H9 (cell line): ENCODE measurements at regions not wholly inside any gene's neighbourhood (a gene's known extent, or its start where the extent isn't known, plus 50 kb on each side); places are given as distances from the start of the nearest gene placed in this dataset.

ENCODE experiments used
- DNase-seq: peaks from one replicate; pipeline ENCODE4 v3.0.0-alpha.2; 2017
- H2AFZ ChIP-seq: one replicate; pipeline ENCODE4 v1.6.1; 2013; ENCODE audit warnings: mild to moderate bottlenecking, low read length, control low read depth, moderate library complexity
- H2AK5ac ChIP-seq: 2 replicates; pipeline ENCODE4 v1.6.1; 2013; ENCODE audit warnings: low read length, control low read depth, mixed read lengths; ENCODE audit not compliant: insufficient read length
- H2BK120ac ChIP-seq: one replicate; pipeline ENCODE4 v1.6.1; 2013; ENCODE audit warnings: low read depth, mild to moderate bottlenecking, low read length, control low read depth, inconsistent platforms; ENCODE audit not compliant: poor library complexity, severe bottlenecking
- H2BK12ac ChIP-seq: 2 replicates; pipeline ENCODE4 v1.6.1; 2013; ENCODE audit warnings: low read length, control low read depth, mixed read lengths, low read depth; ENCODE audit not compliant: insufficient read length
- H2BK15ac ChIP-seq: 2 replicates; pipeline ENCODE4 v1.6.1; 2013; ENCODE audit warnings: low read depth, low read length, control low read depth
- H2BK20ac ChIP-seq: one replicate; pipeline ENCODE4 v1.6.1; 2013; ENCODE audit warnings: low read depth, mild to moderate bottlenecking, low read length, control low read depth, inconsistent platforms; ENCODE audit not compliant: poor library complexity, severe bottlenecking
- H2BK5ac ChIP-seq: 2 replicates; pipeline ENCODE4 v1.6.1; 2013; ENCODE audit warnings: low read length, control low read depth, mixed read lengths; ENCODE audit not compliant: insufficient read length
- H3K14ac ChIP-seq: 2 replicates; pipeline ENCODE4 v1.6.1; 2013; ENCODE audit warnings: low read length, control low read depth; ENCODE audit not compliant: insufficient read depth
- H3K18ac ChIP-seq: 2 replicates; pipeline ENCODE4 v1.6.1; 2013; ENCODE audit warnings: low read depth, mild to moderate bottlenecking, mixed read lengths, low read length, control low read depth; ENCODE audit not compliant: insufficient read length
- H3K23ac ChIP-seq: 2 replicates; pipeline ENCODE4 v1.6.1; 2013; ENCODE audit warnings: low read length, control low read depth, mixed read lengths, low read depth; ENCODE audit not compliant: insufficient read length
- H3K23me2 ChIP-seq: 2 replicates; pipeline ENCODE4 v1.6.1; 2013; ENCODE audit warnings: low read depth, mild to moderate bottlenecking, mixed read lengths, low read length, control low read depth; ENCODE audit not compliant: insufficient read length, poor library complexity, severe bottlenecking
- H3K27ac ChIP-seq: 2 replicates; pipeline ENCODE4 v1.5.1; 2013; ENCODE audit warnings: low read length, control low read depth, mixed read lengths, low read depth; ENCODE audit not compliant: insufficient read length
- H3K27me3 ChIP-seq: 2 replicates; pipeline ENCODE4 v1.6.1; 2013; ENCODE audit warnings: low read length, control low read depth, inconsistent platforms; ENCODE audit not compliant: insufficient read depth
- H3K4ac ChIP-seq: 2 replicates; pipeline ENCODE4 v1.6.1; 2013; ENCODE audit warnings: low read depth, mild to moderate bottlenecking, control low read depth, inconsistent platforms, low read length, moderate library complexity
- H3K4me1 ChIP-seq: 2 replicates; pipeline ENCODE4 v1.6.1; 2013; ENCODE audit warnings: low read length, control low read depth, inconsistent platforms; ENCODE audit not compliant: insufficient read depth
- H3K4me2 ChIP-seq: 2 replicates; pipeline ENCODE4 v1.6.1; 2013; ENCODE audit warnings: low read length, control low read depth, mixed read lengths; ENCODE audit not compliant: insufficient read length, insufficient read depth
- H3K56ac ChIP-seq: 2 replicates; pipeline ENCODE4 v1.6.1; 2013; ENCODE audit warnings: low read depth, mild to moderate bottlenecking, mixed read lengths, low read length, control low read depth; ENCODE audit not compliant: insufficient read length
- H3K79me1 ChIP-seq: 2 replicates; pipeline ENCODE4 v1.6.1; 2013; ENCODE audit warnings: low read depth, mild to moderate bottlenecking, moderate library complexity, low read length, control low read depth, inconsistent platforms; ENCODE audit not compliant: insufficient read depth, poor library complexity, severe bottlenecking
- H3K79me2 ChIP-seq: 2 replicates; pipeline ENCODE4 v1.6.1; 2013; ENCODE audit warnings: low read length, control low read depth, inconsistent platforms; ENCODE audit not compliant: insufficient read depth
- H3K9ac ChIP-seq: 2 replicates; pipeline ENCODE4 v1.6.1; 2013; ENCODE audit warnings: low read length, control low read depth, mixed read lengths; ENCODE audit not compliant: insufficient read length; ENCODE audit errors: extremely low read depth
- H3K9me3 ChIP-seq: one replicate; pipeline ENCODE4 v1.6.1; 2013; ENCODE audit warnings: low read depth, low read length, inconsistent platforms; ENCODE audit not compliant: control insufficient read depth
- H3T11ph ChIP-seq: one replicate; pipeline ENCODE4 v1.6.1; 2013; ENCODE audit warnings: mild to moderate bottlenecking, low read length, control low read depth, inconsistent platforms
- H4K20me1 ChIP-seq: one replicate; pipeline ENCODE4 v1.6.1; 2013; ENCODE audit not compliant: control insufficient read depth, insufficient read length, insufficient read depth
- H4K5ac ChIP-seq: 2 replicates; pipeline ENCODE4 v1.6.1; 2013; ENCODE audit warnings: low read depth, mild to moderate bottlenecking, mixed read lengths, low read length, control low read depth; ENCODE audit not compliant: insufficient read length
- H4K8ac ChIP-seq: replicated peaks from 2 replicates; pipeline ENCODE4 v1.6.1; 2013; ENCODE audit warnings: low read length, control low read depth, mixed read lengths, low read depth; ENCODE audit not compliant: insufficient read length
- H4K91ac ChIP-seq: 2 replicates; pipeline ENCODE4 v1.6.1; 2013; ENCODE audit warnings: low read depth, mild to moderate bottlenecking, moderate library complexity, mixed read lengths, low read length, control low read depth; ENCODE audit not compliant: insufficient read length
- H3K27ac Mint-ChIP-seq, 3 experiments: 2 replicates in 2 of 3; 3 replicates in 1 of 3; pipeline ENCODE4 v1.8.0; 2020 to 2021; ENCODE audit warnings: mixed read lengths in 3 of 3, mild to moderate bottlenecking in 1 of 3, moderate library complexity in 1 of 3
- H3K27me3 Mint-ChIP-seq: 2 replicates; pipeline ENCODE4 v1.8.0; 2021; ENCODE audit warnings: low read depth, mild to moderate bottlenecking, moderate library complexity, mixed read lengths
- H3K36me3 Mint-ChIP-seq, 3 experiments: 2 replicates in 2 of 3; 3 replicates in 1 of 3; pipeline ENCODE4 v1.8.0; 2020 to 2021; ENCODE audit warnings: low read depth in 3 of 3, mixed read lengths in 3 of 3; ENCODE audit not compliant: insufficient read depth in 1 of 3
- H3K4me1 Mint-ChIP-seq, 2 experiments: 2 replicates each; pipeline ENCODE4 v1.8.0; 2020; ENCODE audit warnings: mixed read lengths in 2 of 2
- H3K4me3 Mint-ChIP-seq, 2 experiments: 2 replicates in 1 of 2; 3 replicates in 1 of 2; pipeline ENCODE4 v1.8.0; 2020 to 2021; ENCODE audit warnings: mild to moderate bottlenecking in 2 of 2, mixed read lengths in 2 of 2, moderate library complexity in 1 of 2
- H3K9me3 Mint-ChIP-seq, 2 experiments: 2 replicates in 1 of 2; 3 replicates in 1 of 2; pipeline ENCODE4 v1.8.0; 2020; ENCODE audit warnings: mild to moderate bottlenecking in 2 of 2, mixed read lengths in 2 of 2, moderate library complexity in 1 of 2
- CTCF ChIP-seq: fragments of 200-600 bp; sonication (generic); conservative IDR thresholded peaks from 3 replicates; pipeline ENCODE4 v1.8.0; 2021; ENCODE audit warnings: antibody characterized with exemption, mild to moderate bottlenecking

DNA sequence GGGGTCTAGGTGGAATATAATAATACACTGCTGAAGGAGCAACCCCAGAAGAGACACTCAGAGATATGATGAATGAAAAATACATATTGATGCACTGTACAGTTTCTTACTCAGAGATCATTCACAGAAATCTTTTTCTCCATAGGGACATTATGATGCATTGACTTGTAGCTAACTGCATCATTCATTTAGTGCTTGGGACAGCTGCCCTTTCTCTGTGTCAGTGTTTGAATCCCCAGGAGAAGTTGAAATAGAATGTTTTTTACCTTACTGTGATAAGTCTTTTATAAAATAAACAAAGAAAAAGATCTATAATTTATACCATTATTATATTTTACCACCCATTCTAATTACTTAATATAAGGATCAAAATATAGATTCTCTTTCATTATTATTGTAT lies 91.7 kb upstream of the DSEL start:
- no peak overlapping the region for H3K18ac ChIP-seq
- H3K27ac ChIP-seq, result no peak overlapping the region
- Mint-ChIP-seq H3K27ac (no peak overlapping the region), H3K27me3 (no peaks in the 10 kb centered on the region), H3K9me3 (peaks cover 11 to 15% of the 10 kb centered on the region in 2 experiments), H3K36me3 (peaks cover 7 to 22% (median 11%) of the 10 kb centered on the region in 3 experiments), H3K4me1 (peaks cover 13 to 14% of the 10 kb centered on the region in 2 experiments), H3K4me3 (no peak overlapping the region)
- H3K79me2 ChIP-seq, result no peaks in the 10 kb centered on the region
- no peak for TF ChIP-seq CTCF
- H3T11ph ChIP-seq, result no peak overlapping the region
- H3K23ac ChIP-seq, result no peak overlapping the region
- H3K9me3 ChIP-seq, result peaks cover 5% of the 10 kb centered on the region
- no peaks in the 10 kb centered on the region for H3K27me3 ChIP-seq
- no peak overlapping the region for H4K91ac ChIP-seq
- no peak overlapping the region for H3K56ac ChIP-seq
- H2BK5ac ChIP-seq, result no peak overlapping the region
- H3K23me2 ChIP-seq, result no peaks in the 10 kb centered on the region
- no peak overlapping the region for H3K4me2 ChIP-seq
- no peak overlapping the region for H4K5ac ChIP-seq
- no peaks in the 10 kb centered on the region for H4K20me1 ChIP-seq
- no peaks in the 10 kb centered on the region for H3K79me1 ChIP-seq
- H2AK5ac ChIP-seq, result no peak overlapping the region
- H2BK20ac ChIP-seq, result no peak overlapping the region
- no peak overlapping the region for H2BK15ac ChIP-seq
- DNase-seq, result no peak
- H3K9ac ChIP-seq, result no peak overlapping the region
- no peak overlapping the region for H3K4ac ChIP-seq
- H2BK120ac ChIP-seq, result no peak overlapping the region
- no peak overlapping the region for H2AFZ ChIP-seq
- H4K8ac ChIP-seq, result no peak overlapping the region
- no peak overlapping the region for H2BK12ac ChIP-seq
- no peak overlapping the region for H3K14ac ChIP-seq
- peaks cover 3% of the 10 kb centered on the region for H3K4me1 ChIP-seq
